Stimulated activated CD8-positive, alpha-beta memory T cell treated with anti-CD3 and anti-CD28 coated beads, Interleukin-12 subunit alpha, Interleukin-12 subunit beta, amount 100 ng/mL, for 4 hours (primary cell): ENCODE measurements at regions not wholly inside any gene's neighbourhood (a gene's known extent, or its start where the extent isn't known, plus 50 kb on each side); places are given as distances from the start of the nearest gene placed in this dataset.
"Not testable (repeated sequence)": the region's sequence is repeated elsewhere in the genome, so short reads cannot be mapped to it uniquely, and the experiment has no call there.

Experiments
- DNase-seq: peaks from one replicate; pipeline ENCODE4 v3.0.0-alpha.2; 2020; ENCODE audit warnings: low read depth

GRCh38 chr2:174697255-174697654 is 67.0 kb downstream of the CHRNA1 start:
- peak; percentile 28 for DNase-seq

DNA sequence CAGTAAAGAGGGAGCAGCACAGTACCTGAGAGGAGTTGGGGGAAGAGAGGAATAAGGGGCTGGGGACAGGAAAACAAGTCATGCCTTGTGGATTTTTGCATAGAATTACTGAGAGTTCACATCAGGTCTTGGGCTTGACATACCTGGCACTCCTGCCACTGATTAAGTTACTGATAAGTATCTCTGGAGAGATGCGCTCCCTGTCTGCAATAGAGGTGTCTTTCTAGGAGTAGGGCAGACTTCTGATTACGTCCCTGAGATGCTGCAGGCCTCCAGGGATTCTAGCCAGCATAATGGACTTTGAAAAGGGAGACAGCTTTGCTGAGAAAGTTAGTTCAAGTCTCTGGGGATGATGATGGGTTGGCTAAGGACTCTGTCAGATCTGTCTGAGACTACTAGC is 69.4 kb downstream of the CHRNA1 start:
- DNase-seq = no peak

DNA sequence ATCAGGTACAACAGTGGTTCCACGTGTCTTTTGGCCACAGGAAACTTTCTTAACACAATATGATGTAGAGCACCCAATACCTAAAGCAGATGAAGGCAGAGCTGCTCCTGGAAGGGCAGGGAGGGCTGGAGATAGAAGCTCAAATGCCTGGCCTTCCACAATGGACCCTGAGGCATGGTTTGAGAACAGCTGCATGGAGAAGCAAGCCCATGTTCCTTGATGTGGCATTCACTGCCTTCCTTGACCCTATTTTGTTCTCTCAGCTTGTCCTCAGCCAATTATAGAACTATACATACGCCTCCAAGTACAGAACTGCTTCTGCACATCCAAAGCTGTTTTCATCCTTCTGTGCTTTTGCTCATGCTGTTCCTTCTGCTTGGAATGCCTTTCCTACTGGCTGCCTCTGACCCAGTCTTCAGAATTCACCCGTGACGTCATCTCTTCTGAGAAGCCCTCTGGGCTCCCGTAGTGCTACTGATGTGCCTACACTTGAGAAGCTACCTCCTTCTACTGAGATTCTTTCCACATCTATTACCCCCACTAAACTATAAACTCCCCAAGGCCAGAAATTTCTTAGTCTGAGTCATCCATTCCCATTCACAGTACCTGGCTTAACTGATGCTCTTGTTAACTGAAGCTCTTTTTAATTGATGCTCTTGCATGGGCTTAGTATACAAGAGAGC is 69.9 kb downstream of the CHRNA1 start:
- DNase-seq = no peak

GRCh38 chr2:174693344-174693743 is 70.9 kb downstream of the CHRNA1 start:
- DNase-seq = no peak

GRCh38 chr2:174692256-174692919 is 71.9 kb downstream of the CHRNA1 start:
- no peak for DNase-seq

GRCh38 chr2:174691201-174691779 is 73.0 kb downstream of the CHRNA1 start:
- DNase-seq = no peak

GRCh38 chr2:174690026-174690425 is 74.2 kb downstream of the CHRNA1 start:
- no peak for DNase-seq

GRCh38 chr2:174688079-174688478 is 76.2 kb downstream of the CHRNA1 start:
- no peak for DNase-seq

DNA sequence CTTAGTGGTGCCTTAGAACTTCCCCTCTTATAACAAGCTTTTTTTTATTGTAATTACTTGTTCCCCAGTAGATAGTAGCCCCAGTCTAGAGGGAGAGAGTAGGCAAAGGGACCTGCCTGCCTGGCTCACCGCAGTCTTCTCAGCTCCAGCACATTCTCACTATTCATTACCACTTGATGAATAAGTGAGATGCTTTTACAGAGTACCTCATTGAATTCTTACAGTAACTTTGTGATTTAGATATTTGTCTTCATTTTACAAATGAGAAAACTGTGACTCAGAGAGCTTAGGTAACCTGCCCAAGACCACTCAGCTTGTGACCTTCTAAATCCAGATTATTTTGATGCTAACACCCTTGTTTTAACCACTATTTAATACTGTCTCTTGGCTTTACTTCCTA is 77.8 kb downstream of the CHRNA1 start:
- DNase-seq = no peak

DNA sequence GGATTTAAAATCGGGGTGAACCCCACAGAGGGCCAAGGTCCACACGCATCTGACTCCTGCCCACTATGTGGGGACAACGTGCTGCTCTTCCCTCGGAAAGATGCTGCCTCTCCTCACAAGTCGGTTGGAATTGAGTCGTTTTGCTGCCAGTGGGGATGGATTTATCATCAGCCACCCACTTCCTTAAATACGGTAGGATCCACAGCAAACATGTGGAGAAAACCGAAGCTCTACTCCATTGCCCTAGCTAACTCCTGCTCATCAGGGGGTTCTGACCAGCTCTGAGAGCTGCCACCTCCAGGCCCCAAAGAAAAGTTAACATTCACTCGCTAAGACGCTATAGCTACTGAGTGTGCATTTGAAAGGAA is 80.9 kb downstream of the CHRNA1 start:
- DNase-seq = no peak

DNA sequence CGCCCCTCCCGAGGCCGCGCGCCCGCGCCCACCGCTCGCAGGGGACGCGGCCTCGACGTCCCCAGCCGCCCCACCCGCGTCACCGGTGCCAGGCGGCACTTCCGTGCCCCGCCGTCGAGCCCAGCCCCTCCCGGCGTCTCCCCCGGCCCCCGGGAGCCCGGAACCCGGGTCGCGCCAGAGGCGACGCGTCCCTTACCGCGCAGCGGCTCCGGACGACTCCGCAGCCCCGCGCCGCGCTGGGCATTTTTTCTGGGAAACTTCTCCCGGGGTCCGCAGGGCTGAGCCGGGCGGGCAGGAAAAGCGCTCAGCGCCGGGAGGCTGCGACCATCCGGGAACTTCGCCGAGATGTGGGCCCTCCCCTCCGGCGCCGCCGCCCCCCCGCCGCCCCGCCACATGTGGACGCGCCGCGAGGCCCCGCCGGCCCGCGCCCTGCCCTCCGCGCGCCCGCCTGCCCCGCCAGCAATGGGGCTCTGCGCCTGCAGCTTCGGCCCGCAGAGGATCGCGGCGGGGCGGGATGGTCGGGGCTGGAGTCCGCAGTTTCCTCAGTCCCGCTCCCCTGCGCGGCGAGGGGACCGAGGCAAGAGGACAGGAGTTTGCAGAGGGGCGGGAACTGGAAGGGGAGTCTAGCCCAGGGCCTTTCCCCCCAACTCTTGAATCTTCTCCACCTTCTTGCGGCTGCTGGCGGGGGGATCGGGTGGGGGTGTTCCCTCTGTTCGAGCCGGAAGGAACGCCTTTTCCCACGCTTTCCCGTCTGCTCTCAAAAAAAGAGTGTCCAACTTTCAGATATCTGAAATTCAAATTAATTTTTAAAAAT is 81.5 kb downstream of the CHRNA1 start:
- peak; percentile 60 for DNase-seq

GRCh38 chr2:174682007-174682577 is 82.2 kb downstream of the CHRNA1 start:
- peak; percentile 15 for DNase-seq

DNA sequence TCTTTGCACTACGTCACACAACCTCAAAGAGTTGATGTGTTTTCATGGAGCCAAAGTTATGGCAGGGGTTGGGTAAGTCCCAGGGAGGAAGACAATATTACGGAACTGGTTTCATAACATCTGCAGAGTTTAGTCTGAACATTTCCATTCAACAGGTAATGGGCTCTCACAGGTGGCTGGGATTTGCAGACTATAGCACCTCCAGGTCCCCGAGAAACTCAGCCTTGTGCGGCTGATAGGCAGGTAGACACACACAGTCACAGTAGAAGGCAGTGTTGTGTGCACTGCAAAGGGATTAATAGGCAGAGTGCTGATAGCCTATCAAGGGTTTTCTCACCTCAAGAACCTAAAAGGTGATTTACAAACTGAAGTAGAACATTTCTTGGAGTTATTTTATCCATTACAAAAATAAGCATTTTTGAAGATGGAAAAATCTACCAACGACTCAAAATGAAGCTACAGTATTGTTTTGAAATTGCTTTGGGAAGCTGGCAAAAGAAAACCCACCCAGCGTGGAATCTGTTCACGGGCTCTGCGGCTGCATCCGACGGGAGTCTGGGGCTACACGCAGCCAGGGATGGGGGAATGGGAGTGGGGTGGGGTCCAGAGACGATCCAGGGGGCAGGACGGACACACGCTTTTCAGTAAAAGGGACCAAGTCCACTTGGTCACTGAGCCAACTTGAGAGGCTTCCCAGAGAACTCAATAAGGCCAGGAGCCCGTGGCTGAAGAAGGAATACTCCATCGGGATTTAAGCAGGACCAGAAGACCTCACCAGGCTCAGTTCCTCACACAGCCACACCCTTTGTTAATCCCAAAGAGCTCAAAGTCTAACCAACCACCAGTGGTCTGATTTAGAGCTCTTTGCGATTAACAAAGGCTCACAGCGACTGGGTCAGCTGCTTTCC is 82.9 kb downstream of the CHRNA1 start:
- no peak for DNase-seq

DNA sequence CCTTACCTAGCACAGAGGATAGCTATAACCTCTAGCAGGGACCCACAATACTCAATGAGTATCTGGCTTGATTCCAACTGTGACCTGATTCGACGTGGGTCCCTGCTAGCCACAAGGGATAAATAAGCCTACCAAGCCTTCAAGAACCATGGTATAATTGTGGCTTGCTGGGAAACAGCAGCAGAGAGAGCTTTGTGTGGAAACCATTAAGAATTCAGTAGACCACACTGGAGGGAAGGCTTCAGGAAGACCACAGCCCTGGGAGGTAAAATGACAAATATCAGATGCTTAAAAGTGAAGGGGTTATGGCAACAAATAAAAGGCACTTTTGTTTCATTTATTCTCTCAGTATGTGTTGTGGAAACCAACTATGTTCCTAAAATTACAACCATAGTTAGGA is 82.6 kb upstream of the WIPF1 start:
- DNase-seq = no peak

DNA sequence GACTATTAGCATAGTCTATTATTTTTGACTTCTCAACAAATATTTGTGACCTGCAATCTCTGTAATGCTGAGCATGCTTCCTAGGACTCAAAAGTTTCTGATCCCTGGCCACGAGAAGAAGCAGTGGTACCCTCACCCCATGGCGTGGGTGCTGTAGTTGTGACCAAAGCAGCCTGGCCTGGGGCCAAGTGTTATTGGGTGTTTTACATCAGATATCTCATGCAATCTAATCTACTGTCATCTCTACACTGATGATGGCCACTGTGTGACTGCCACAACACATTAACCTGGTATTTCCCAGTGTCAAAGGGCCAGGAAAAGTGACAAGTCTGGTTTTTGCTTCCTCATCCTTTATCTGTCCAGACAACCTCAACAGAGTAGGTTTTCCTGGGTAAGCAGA is 80.8 kb upstream of the WIPF1 start:
- DNase-seq = no peak

DNA sequence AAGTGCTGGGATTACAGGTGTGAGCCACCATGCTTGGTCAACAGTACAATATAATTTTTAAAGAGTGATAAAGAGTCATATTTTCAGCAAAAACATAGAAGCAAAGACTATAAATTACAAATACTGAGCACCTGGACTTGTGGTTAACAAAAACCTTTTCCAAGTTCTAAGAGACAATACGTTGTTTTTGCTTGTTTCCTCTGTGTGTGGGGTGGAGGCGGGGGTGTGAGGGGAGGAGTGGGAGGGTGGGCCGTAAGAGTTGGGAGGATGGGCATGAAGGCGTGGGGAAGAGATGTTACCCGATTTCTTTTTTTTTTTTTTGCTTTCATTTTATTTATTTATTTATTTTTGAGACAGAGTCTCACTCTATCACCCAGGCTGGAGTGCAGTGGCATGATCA is 78.0 kb upstream of the WIPF1 start:
- no peak for DNase-seq

GRCh38 chr2:174673876-174674275 is 76.3 kb upstream of the WIPF1 start:
- DNase-seq = no peak

DNA sequence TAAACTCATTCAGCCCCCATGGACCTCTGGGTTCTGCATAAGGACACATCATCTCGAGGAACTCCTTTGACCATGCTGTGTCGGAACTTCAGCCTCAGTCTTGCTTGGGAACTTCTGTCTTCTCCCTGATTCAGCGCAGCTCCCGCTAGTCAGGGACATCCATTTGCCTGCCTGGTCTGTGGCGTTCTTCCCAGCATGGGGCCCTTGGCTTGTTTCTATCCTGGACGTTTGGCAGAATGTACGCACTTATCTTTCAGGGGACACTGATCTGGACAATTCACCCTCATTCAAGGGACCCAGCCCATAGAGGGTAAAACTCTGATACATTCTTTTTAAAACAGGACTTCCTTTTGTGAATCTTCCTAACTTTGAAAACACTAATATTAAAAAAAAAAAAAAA is 75.8 kb upstream of the WIPF1 start:
- no peak for DNase-seq

DNA sequence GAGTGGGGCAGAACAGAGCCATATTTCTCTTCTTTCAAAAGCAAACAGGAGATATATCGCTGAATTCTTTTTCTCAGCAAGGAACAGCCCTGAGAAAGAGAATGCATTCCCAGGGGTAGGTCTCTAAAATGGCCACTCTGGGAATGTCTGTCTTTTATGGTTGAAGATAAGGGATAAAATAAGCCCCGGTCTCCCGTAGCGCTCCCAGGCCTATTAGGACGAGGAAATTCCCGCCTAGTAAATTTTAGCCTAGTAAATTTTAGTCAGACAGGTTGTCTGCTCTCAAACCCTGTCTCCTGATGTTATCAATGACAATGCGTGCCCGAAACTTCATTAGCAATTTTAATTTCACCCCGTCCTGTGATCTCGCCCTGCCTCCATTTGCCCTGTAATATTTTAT is 73.9 kb upstream of the WIPF1 start:
- DNase-seq = not testable (repeated sequence)

GRCh38 chr2:174670446-174670845 is 72.8 kb upstream of the WIPF1 start:
- no peak for DNase-seq

DNA sequence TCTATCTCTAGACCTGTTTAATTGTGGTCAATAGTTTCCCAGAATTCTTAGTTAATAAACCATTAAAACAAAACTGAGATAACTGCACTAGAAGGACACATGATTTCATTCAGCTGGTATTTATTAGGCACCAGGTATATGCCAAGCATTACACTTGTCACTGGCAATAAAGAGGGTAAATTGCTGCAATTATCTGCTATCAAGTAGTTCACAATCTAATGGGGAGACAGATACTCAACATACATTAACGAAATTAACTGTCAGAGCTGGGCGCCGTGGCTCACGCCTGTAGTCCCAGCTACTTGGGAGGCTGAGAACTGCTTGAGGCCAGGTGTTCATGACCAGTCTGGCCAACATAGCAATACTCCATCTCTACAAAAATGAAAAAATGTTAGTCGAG is 71.7 kb upstream of the WIPF1 start:
- DNase-seq = no peak
